ENCODE measurements at regions not wholly inside any gene's neighbourhood (a gene's known extent, or its start where the extent isn't known, plus 50 kb on each side); places are given as distances from the start of the nearest gene placed in this dataset.

- DNase-seq: no peak
- Histone ChIP-seq H3K4me3 (no peak overlapping the region), H3K4me1 (no peaks in the 10 kb centered on the region), H3K36me3 (no peaks in the 10 kb centered on the region), H3K27ac (no peak overlapping the region), H3K9me3 (peaks cover 0 to 44% (median 34%) of the 10 kb centered on the region in 8 donors), H3K27me3 (replicated peaks in 1 of 7) (no peaks in the 10 kb centered on the region)
- intact Hi-C loops (cut with DNase I; ENCODE audit: low total_unique reads): no loop called here
- WGBS, 5 donors: 76 to 95% (median 90%) methylated on average over 5 of the region's 5 CpGs
- no peak for TF ChIP-seq POLR2A (IDR thresholded peaks at IDR 0.05)
- TF ChIP-seq CTCF (IDR thresholded peaks at IDR 0.05 in 8 of 11, conservative IDR thresholded peaks at IDR 0.05 in 3 of 11): no peak
- TF ChIP-seq POLR2AphosphoS5 (IDR thresholded peaks at IDR 0.05): no peak
These were observed 909.6 kb upstream of the NDST4 start for GRCh38 chr4:116023049-116023448.

- TF ChIP-seq POLR2A (IDR thresholded peaks at IDR 0.05) (no peak), POLR2AphosphoS5 (IDR thresholded peaks at IDR 0.05) (no peak), CTCF (IDR thresholded peaks at IDR 0.05 in 8 of 11, conservative IDR thresholded peaks at IDR 0.05 in 3 of 11) (no peak)
- no peak for DNase-seq
These were observed 906.8 kb upstream of the NDST4 start for GRCh38 chr4:116020141-116020722.

GRCh38 chr4:116018831-116019230, 905.4 kb upstream of the NDST4 start:
- no peak for DNase-seq
- 78 to 95% (median 88%) methylated on average over 3 of the region's 3 CpGs for WGBS, 5 donors
- Histone ChIP-seq H3K4me3 (no peak overlapping the region), H3K4me1 (no peaks in the 10 kb centered on the region), H3K9me3 (peaks cover 6 to 87% (median 75%) of the 10 kb centered on the region in 8 donors), H3K27ac (no peak overlapping the region), H3K27me3 (replicated peaks in 1 of 7) (no peaks in the 10 kb centered on the region), H3K36me3 (no peaks in the 10 kb centered on the region)
- intact Hi-C loops (cut with DNase I; ENCODE audit: low total_unique reads): no loop called here
- TF ChIP-seq POLR2AphosphoS5 (IDR thresholded peaks at IDR 0.05) (no peak), POLR2A (IDR thresholded peaks at IDR 0.05) (no peak)

More at GRCh38 chr4:116020141-116020722, 906.8 kb upstream of the NDST4 start:
- Histone ChIP-seq H3K4me1 (no peaks in the 10 kb centered on the region), H3K36me3 (no peaks in the 10 kb centered on the region), H3K27me3 (replicated peaks in 1 of 7) (no peaks in the 10 kb centered on the region), H3K27ac (no peak overlapping the region), H3K4me3 (no peak overlapping the region), H3K9me3 (peaks cover 0 to 73% (median 61%) of the 10 kb centered on the region in 8 donors)
- intact Hi-C loops (cut with DNase I; ENCODE audit: low total_unique reads): no loop called here
- 68 to 90% (median 80%) methylated on average over 4 of the region's 4 CpGs for WGBS, 5 donors

GRCh38 chr4:116016201-116016600, 902.8 kb upstream of the NDST4 start:
- intact Hi-C loops (cut with DNase I; ENCODE audit: low total_unique reads): no loop called here
- Histone ChIP-seq H3K27ac (peak overlapping the region in 1 of 8 donors; percentile 33), H3K4me1 (no peaks in the 10 kb centered on the region), H3K4me3 (no peak overlapping the region), H3K36me3 (no peaks in the 10 kb centered on the region), H3K9me3 (peaks cover 6 to 98% (median 83%) of the 10 kb centered on the region in 8 donors), H3K27me3 (replicated peaks in 1 of 7) (no peaks in the 10 kb centered on the region)
- TF ChIP-seq POLR2AphosphoS5 (IDR thresholded peaks at IDR 0.05) (no peak), CTCF (IDR thresholded peaks at IDR 0.05 in 8 of 11, conservative IDR thresholded peaks at IDR 0.05 in 3 of 11) (no peak)
- 42 to 52% (median 44%) methylated on average over 3 of the region's 3 CpGs for WGBS, 5 donors
- DNase-seq: no peak
